Suprapubic skin (tissue), 3 donors: ENCODE measurements at regions not wholly inside any gene's neighbourhood (a gene's known extent, or its start where the extent isn't known, plus 50 kb on each side); places are given as distances from the start of the nearest gene placed in this dataset.

ENCODE experiments used
- CTCF ChIP-seq, 2 donors: fragments of 200-600 bp in 1 of 2; fragments of 450-650 bp in 1 of 2; sonication (generic) in 1 of 2; IDR thresholded peaks; one replicate each; pipeline ENCODE4 v1.5.1; 2016 to 2019; ENCODE audit warnings: antibody characterized with exemption in 2 of 2, mild to moderate bottlenecking in 1 of 2, moderate library complexity in 1 of 2
- EP300 ChIP-seq: sonication (generic); formaldehyde crosslinking; IDR thresholded peaks from one replicate; pipeline ENCODE4 v1.6.1; 2017; ENCODE audit warnings: antibody characterized with exemption

- TF ChIP-seq CTCF (IDR thresholded peaks at IDR 0.05) (no peak), EP300 (no peak)
Measured at GRCh38 chr20:12886618-12887363, 122.0 kb upstream of the SPTLC3 start.
